ENCODE measurements at regions not wholly inside any gene's neighbourhood (a gene's known extent, or its start where the extent isn't known, plus 50 kb on each side); places are given as distances from the start of the nearest gene placed in this dataset.

GRCh38 chr19:31962561-31962996 lies 382.8 kb upstream of the ZNF507 start (continued):
- no peak for TF ChIP-seq CTCF (CRISPR knock-in tag; IDR thresholded peaks at IDR 0.05)
- TF ChIP-seq ZNF737 (CRISPR knock-in tag; IDR thresholded peaks at IDR 0.05; ENCODE audit: borderline replicate concordance), result no peak
- no peak for TF ChIP-seq ZFP82 (CRISPR knock-in tag; IDR thresholded peaks at IDR 0.05; ENCODE audit: borderline replicate concordance)
- TF ChIP-seq TBX3 (IDR thresholded peaks at IDR 0.05; ENCODE audit: borderline replicate concordance), result no peak
- no peak for TF ChIP-seq ZNF616 (CRISPR knock-in tag; IDR thresholded peaks at IDR 0.05; ENCODE audit: low read depth)
- TF ChIP-seq EZH2 (conservative IDR thresholded peaks at IDR 0.05; ENCODE audit: low read depth, low read length), result no peak
- no peak for TF ChIP-seq TRAFD1 (CRISPR knock-in tag; IDR thresholded peaks at IDR 0.05; ENCODE audit: borderline replicate concordance)
- TF ChIP-seq NFE2L2 (IDR thresholded peaks at IDR 0.05; ENCODE audit: low read length), result no peak
- TF ChIP-seq NFIC (IDR thresholded peaks at IDR 0.05; ENCODE audit: low read length), result 0 out of 2 replicates have a peak, but pooled peaks have one; percentile 30
- no peak for TF ChIP-seq TRIM24 (CRISPR knock-in tag; IDR thresholded peaks at IDR 0.05)
- TF ChIP-seq MAFG (CRISPR knock-in tag; IDR thresholded peaks at IDR 0.05), result no peak
- no peak for TF ChIP-seq CHD4 (IDR thresholded peaks at IDR 0.05; ENCODE audit: borderline replicate concordance, low read length)
- TF ChIP-seq PRDM4 (CRISPR knock-in tag; IDR thresholded peaks at IDR 0.05; ENCODE audit: borderline replicate concordance), result no peak
- no peak for TF ChIP-seq RBM22 (optimal IDR thresholded peaks at IDR 0.05; ENCODE audit: low read length)
- no peak for TF ChIP-seq ZHX1 (CRISPR knock-in tag; IDR thresholded peaks at IDR 0.05; ENCODE audit: low read depth)
- no peak for TF ChIP-seq CENPT (CRISPR knock-in tag; IDR thresholded peaks at IDR 0.05; ENCODE audit: low read depth)
- no peak for TF ChIP-seq ATRX (CRISPR knock-in tag; IDR thresholded peaks at IDR 0.05; ENCODE audit: borderline replicate concordance)
- TF ChIP-seq MYNN (CRISPR knock-in tag; IDR thresholded peaks at IDR 0.05; ENCODE audit: low read depth), result no peak
- no peak for TF ChIP-seq ZNF775 (CRISPR knock-in tag; IDR thresholded peaks at IDR 0.05; ENCODE audit: borderline replicate concordance)
- no peak for TF ChIP-seq YEATS2 (CRISPR knock-in tag; IDR thresholded peaks at IDR 0.05; ENCODE audit: borderline replicate concordance)
- TF ChIP-seq AGO1 (IDR thresholded peaks at IDR 0.05; ENCODE audit: low read depth, low read length, poor library complexity, severe bottlenecking), result no peak
- no peak for TF ChIP-seq FOXP1 (IDR thresholded peaks at IDR 0.05)
- 0 out of 2 replicates have a peak, but pooled peaks have one; percentile 5 for TF ChIP-seq FOXP1 (CRISPR knock-in tag; IDR thresholded peaks at IDR 0.05)
- no peak for TF ChIP-seq TP53 (CRISPR knock-in tag; conservative IDR thresholded peaks at IDR 0.05)

Data from HepG2 (cell line).